ENCODE measurements at regions not wholly inside any gene's neighbourhood (a gene's known extent, or its start where the extent isn't known, plus 50 kb on each side); places are given as distances from the start of the nearest gene placed in this dataset.

DNA sequence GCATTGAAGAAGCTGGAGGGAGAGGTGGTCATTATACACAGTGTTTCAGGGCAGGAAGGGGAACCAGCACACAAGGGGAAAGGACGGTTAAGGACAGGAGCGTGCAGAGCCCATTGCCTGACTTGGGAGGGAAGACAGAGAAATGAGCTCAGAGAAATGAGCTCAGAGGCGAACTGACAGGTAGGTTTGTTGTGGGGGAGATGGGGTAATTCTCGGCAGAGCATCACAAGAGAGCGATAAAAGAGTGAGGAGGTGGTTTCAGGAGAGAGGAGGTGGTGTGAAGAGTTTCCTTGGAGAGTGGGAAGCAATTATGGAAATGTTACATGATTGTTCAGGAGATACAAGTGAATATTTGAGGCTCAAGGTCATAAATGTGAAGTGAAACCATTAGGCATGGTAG lies 61.0 kb downstream of the MRGPRX1 start:
- H3K36me3 ChIP-seq (ENCODE audit: control insufficient read depth, insufficient read depth, low read length) = no peaks in the 10 kb centered on the region
- no peak for TF ChIP-seq CTCF (IDR thresholded peaks at IDR 0.05; ENCODE audit: insufficient read depth, low read length, poor library complexity, severe bottlenecking)

DNA sequence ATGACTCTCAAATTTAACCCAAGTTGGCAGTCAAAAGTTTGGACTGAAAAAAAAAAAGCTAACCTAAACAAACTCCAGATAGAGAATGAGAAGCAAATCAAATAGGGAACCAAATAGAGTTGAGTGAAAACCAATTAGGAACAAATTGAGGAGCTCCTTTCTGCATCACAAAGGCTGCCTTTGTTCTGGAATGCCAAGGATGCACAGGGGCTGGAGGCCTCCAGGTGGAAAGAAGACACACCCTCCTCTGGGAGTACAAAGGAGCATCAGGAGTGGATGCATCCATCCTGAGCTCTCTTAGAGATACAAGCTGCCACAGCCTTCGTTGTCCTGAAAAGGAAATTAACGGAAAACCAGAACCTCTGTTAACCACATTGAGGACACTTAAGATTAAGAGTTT lies 73.3 kb downstream of the MRGPRX1 start:
- H3K27me3 ChIP-seq (ENCODE audit: control insufficient read depth, insufficient read depth, low read length) = no peaks in the 10 kb centered on the region
- no peak for TF ChIP-seq CTCF (IDR thresholded peaks at IDR 0.05; ENCODE audit: insufficient read depth, low read length, poor library complexity, severe bottlenecking)
- no peak for DNase-seq (ENCODE audit: low read depth)
- H3K4me3 ChIP-seq (ENCODE audit: low read depth, low read length) = no peak overlapping the region
- no peaks in the 10 kb centered on the region for H3K36me3 ChIP-seq (ENCODE audit: control insufficient read depth, insufficient read depth, low read length)

More for the DNA sequence above, 61.0 kb downstream of the MRGPRX1 start:
- H3K4me3 ChIP-seq (ENCODE audit: low read depth, low read length) = no peak overlapping the region
- no peak for DNase-seq (ENCODE audit: low read depth)
- H3K27me3 ChIP-seq (ENCODE audit: control insufficient read depth, insufficient read depth, low read length) = no peaks in the 10 kb centered on the region

GRCh38 chr11:18865261-18865660 lies 73.7 kb upstream of the PTPN5 start:
- Histone ChIP-seq H3K4me3 (ENCODE audit: low read depth, low read length) (no peak overlapping the region), H3K36me3 (ENCODE audit: control insufficient read depth, insufficient read depth, low read length) (no peaks in the 10 kb centered on the region), H3K27me3 (ENCODE audit: control insufficient read depth, insufficient read depth, low read length) (no peaks in the 10 kb centered on the region)
- TF ChIP-seq CTCF (IDR thresholded peaks at IDR 0.05; ENCODE audit: insufficient read depth, low read length, poor library complexity, severe bottlenecking) = no peak
- no peak for DNase-seq (ENCODE audit: low read depth)

- Histone ChIP-seq H3K36me3 (ENCODE audit: control insufficient read depth, insufficient read depth, low read length) (no peaks in the 10 kb centered on the region), H3K27me3 (ENCODE audit: control insufficient read depth, insufficient read depth, low read length) (peaks cover 3% of the 10 kb centered on the region), H3K4me3 (ENCODE audit: low read depth, low read length) (no peak overlapping the region)
- TF ChIP-seq CTCF (IDR thresholded peaks at IDR 0.05; ENCODE audit: insufficient read depth, low read length, poor library complexity, severe bottlenecking) = peak; percentile 52
- DNase-seq (ENCODE audit: low read depth) = peak; percentile 5
Observed at GRCh38 chr11:18853086-18853720, 61.6 kb upstream of the PTPN5 start.

- DNase-seq (ENCODE audit: low read depth) = no peak
- Histone ChIP-seq H3K4me3 (ENCODE audit: low read depth, low read length) (no peak overlapping the region), H3K36me3 (ENCODE audit: control insufficient read depth, insufficient read depth, low read length) (no peaks in the 10 kb centered on the region), H3K27me3 (ENCODE audit: control insufficient read depth, insufficient read depth, low read length) (peaks cover 3% of the 10 kb centered on the region)
- no peak for TF ChIP-seq CTCF (IDR thresholded peaks at IDR 0.05; ENCODE audit: insufficient read depth, low read length, poor library complexity, severe bottlenecking)
Observed at GRCh38 chr11:18849406-18849805, 57.8 kb upstream of the PTPN5 start.

DNA sequence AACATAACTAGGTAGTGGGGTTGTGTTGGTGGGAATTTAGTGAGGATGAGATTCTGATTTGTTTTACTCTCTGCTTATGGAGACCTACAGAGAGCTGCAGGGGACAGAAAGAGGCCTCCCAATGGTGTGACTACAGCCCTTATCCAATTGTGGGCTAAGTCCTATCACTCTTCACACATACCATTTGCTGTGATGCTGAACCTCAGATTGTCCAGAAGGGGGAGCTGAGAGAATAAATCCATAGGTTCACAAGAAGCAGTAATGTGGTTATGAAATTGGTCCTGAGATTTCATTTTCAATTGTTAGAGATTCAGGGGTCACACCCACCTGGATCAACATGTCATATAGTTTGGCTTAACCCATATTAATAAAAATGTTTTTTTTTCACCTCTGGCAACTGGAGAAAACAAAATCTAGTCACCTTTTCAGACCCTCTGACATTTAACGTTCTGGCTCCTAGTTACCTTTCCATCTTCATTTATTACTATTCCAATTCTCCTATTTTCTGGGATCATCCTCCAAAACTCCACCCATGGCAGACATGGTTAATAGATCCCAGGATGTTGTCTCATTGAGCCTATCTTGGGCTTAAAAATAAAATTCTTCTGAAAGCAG lies 53.3 kb upstream of the PTPN5 start:
- TF ChIP-seq CTCF (IDR thresholded peaks at IDR 0.05; ENCODE audit: insufficient read depth, low read length, poor library complexity, severe bottlenecking) = peak; percentile 63
- Histone ChIP-seq H3K36me3 (ENCODE audit: control insufficient read depth, insufficient read depth, low read length) (no peaks in the 10 kb centered on the region), H3K4me3 (ENCODE audit: low read depth, low read length) (no peak overlapping the region), H3K27me3 (ENCODE audit: control insufficient read depth, insufficient read depth, low read length) (peaks cover 3% of the 10 kb centered on the region)
- DNase-seq (ENCODE audit: low read depth) = no peak
